T-helper 1 cell treated with Interleukin-12 subunit alpha and Interleukin-12 subunit beta and Interleukin-4 antibody, amounts not matched to agents 30 ng/mL and 1 ng/mL, for 36 hours (primary cell): ENCODE measurements at regions not wholly inside any gene's neighbourhood (a gene's known extent, or its start where the extent isn't known, plus 50 kb on each side); places are given as distances from the start of the nearest gene placed in this dataset.

Source experiments
- intact Hi-C: fragments of 100-400 bp; cut with micrococcal nuclease; formaldehyde crosslinking; loops from one replicate; pipeline ENCODE4 v1.15.1; 2024

DNA sequence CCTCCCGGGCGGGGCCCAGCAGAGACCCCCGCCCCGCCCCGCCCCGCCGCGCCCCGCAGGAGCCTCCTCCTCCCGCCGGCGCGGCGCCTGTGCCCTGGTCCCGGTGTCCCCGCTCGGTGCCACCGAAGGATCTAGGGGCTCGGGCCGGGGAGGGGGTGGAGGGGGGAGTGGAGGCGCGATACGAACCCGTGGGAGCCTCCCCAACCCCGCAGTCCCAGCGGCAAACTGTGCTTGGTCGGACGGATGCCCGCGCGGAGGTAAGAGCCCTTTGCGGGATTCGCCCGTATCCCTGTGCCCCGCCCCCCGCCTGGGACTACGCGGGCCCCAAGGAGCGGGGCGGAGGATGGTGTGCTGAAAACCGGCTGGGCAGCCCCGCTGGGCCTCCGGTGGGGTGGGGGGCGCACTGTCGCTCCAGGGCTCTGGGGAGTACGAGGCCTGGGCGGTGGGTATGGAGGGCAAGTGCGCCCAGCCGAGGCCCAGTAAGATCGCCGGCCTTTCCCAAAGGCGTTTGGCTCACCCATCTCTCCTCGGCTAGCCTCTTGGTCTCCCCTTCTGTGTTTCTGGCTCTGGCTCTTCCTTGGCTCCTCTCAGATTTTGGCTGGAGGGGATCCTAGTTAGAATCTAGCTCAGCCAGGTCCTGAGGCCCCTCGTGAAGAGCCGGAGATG, 65.6 kb upstream of the POLG start:
- intact Hi-C loops = loop anchor here (2.0 kb wide), 3 partner anchors 17 to 65 kb away; partner anchors contain the start of gene POLG

- intact Hi-C loops = loop anchor here (2.0 kb wide), 3 partner anchors 17 to 65 kb away; partner anchors contain the start of gene POLG
Observed at GRCh38 chr15:89399238-89400115, 64.9 kb upstream of the POLG start.

GRCh38 chr15:89398896-89399237, 64.2 kb upstream of the POLG start:
- intact Hi-C loops = no loop called here

DNA sequence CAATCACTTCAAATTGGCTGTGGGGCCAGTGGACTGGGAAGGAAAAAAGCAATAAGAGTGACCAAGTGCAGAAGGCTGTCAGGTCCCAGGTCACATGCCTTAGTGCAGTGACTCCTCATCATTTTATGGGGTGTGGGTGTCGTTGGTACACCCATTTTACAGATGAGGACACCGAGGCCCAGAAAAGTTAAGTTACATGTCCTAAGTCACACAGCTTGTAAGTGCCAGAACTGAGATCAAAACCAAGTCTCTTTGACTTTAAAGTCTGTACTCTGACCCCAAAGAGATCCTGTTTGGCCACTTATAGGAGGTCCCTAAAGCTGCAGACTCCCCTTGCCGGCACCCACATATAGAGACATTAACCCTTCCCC, 63.0 kb upstream of the POLG start:
- intact Hi-C loops = no loop called here

DNA sequence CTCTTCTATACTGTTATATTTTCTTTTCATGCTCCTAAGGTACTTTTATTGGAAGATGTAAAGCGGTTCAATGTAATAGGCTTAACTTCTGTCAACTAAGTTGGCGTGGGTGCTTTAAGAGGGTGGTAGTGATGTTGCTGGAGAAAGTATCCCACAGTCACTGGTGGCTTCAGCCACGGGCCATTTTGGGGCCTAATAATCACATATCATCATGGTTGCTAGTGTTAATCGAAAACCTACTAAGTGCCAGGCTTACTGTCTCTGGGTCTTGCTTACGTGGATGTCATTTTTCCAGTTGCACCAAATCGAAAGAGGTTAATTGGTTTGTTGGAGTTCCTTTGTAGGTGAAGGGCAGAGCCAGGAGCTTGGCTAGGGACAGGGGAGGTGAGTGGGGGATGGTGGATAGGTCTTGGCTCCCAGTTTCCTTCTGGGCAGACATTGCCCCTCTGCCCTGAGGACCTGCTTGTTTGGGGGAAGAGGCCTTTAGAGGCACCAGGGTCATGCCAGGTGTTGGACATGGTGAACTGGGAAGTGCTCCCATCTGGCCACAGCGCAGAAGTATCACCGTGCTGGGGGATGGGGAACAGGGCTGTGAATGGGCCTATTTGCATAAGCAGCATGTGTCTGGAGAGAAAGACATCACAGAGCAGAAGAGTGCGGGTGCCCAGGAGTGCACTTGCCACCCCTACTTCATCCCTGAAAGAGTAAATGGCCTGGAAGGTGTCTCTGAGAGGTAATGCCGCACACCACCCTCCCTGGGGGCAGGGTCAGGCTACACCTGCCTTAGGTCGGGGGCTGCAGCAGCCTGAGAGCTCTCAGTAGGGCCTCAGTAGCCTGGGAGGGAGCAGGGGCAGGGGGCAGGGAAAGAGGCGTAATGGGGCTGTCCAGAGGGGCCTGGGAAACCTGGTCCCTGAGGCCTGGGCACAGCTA, 62.4 kb upstream of the POLG start:
- intact Hi-C loops = no loop called here

DNA sequence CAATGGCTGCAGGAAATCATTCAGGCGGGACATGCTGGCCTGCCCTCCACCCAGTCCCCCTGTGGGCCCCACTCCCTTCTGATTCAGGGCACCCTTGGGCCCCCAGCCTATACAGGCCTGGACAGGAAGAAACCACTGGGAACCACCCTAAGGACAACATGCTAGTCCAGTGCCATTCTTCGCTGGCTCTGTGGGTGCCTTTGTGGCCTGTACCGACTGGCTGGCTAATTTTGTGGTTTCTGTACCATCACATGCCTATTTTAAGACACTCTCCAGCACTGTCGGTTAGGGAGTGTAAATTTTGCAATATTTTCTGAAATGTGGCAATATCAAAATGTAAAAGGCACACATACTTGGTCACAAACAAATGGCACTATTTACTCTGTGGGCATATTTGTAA, 61.4 kb upstream of the POLG start:
- intact Hi-C loops = no loop called here

- intact Hi-C loops = no loop called here
Observed at GRCh38 chr15:89395461-89395871, 60.8 kb upstream of the POLG start.

GRCh38 chr15:89395031-89395430, 60.4 kb upstream of the POLG start:
- intact Hi-C loops = no loop called here

- intact Hi-C loops = no loop called here
Observed at GRCh38 chr15:89393056-89393455, 58.4 kb upstream of the POLG start.

DNA sequence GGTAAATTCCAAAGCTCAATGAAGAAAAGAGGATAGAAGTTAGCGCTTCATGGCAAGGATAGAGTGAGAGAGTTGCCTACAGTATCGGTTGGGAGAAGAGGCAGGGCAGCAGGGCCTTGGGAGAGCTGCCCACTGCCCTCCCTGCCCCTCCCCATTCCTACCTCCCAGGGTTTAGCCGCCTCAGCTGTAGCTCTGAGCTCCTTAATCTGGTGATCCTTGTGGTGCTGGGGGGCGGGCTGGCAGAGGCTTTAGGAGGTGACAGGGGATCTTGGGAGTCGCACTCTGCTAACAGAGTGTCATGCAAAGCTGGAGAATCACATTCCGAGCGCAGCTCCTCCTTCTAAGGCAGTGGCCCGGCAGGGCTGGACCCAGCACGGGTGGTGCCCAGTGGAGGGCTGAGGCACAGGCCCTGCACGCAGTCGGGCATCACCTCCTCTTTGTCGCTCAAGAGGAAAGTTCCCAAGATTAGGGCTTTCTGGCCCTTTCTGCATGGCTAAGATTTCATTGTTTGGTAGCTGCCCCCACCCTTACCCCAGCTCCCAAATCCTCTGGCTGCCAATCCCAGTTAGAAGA, 57.1 kb upstream of the POLG start:
- intact Hi-C loops = no loop called here

DNA sequence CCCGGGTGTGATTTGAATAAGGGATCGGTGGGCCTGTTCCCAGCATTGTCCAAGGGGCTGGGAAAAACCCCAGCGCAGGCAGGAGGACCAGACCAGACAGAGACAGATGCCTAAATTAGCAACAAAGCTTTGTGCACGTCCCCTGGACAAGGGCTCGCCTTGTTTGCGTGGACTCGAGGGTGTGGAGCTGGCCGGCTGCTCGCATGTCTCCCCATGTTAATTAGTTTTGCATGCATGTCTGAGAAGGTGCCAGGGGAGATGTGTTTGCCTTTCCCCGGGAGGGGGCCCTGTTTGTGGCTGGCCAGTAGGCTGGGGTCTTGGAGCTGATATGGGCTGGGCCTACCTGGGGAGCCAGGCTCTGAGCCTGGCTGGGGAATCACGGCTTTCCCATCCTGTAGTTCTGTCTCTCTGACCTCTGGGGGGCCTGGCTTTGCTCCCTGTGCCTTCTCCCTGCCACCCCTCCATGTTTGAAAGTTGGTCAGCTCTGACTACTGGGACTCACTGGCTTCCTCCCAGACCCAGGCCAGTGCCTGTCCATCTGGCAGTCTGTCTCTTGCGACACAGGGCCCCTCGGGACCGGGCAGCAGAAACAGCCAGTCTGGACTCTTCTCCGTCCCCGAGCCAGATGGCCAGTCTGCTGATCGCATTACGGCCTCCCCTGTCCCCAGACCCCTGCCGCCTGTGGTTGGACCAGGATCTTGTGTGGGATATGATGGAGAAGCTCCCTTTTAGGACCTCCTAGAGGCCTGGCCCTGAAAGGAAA, 55.4 kb upstream of the POLG start:
- intact Hi-C loops = no loop called here

DNA sequence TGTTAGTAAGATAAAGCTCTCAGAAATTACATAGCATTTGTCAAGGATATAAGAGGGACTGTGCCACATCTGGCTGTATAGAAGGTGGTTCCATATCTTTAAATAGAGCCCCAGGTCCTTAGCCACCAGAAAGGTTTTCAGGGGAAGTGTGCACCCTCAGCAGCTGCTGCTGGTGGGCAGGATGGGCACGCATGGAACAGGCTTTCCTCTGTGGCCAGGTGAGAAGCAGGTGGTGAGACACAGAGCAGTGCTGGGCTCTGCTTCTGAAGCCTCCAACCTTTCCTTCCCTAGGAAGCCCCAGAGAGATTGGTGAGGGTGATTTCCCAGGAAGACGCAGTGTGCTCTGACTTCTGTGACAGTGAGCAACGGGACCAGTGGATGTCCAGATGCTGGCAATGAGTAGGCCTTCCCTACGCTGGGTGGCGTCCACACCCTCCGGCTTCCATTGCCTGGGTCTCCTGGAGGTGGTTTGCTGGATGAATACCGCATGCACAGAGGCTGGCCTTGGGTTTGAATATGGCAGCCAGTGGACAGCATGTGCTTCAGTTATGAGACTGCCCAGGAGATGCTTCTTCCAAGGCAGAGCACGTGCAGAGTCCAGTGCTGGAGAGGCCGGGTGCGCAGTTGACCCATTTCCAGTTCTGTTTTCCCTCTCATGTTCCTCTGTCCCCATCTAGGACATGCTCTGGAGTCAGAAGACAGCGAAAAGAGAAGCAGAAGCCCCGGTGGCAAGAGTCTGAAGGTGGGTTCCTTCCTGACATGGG, 52.7 kb upstream of the POLG start:
- intact Hi-C loops = no loop called here

GRCh38 chr15:89385596-89386331, 51.1 kb upstream of the POLG start:
- intact Hi-C loops = no loop called here
